ENCODE measurements at regions not wholly inside any gene's neighbourhood (a gene's known extent, or its start where the extent isn't known, plus 50 kb on each side); places are given as distances from the start of the nearest gene placed in this dataset.

DNA sequence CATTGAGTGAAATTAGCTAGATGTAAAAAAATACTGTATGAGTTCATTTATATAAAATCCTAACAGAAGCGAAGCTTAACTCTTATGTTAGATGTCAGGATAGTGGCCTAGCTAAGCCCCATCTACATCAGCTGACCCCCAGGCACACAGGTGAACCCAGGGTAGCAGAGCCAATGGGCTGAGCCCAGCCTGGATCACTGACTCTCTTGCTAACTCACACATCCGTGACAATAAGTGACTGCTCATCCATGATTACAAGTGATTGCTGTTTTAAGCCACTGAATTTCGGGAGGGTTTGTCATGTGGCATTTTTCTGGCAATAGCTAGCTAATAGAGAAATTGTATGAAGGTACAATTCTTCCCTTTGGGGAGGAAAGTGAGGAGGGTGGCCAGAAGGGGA lies 55.2 kb upstream of the COG2 start:
- TF ChIP-seq POLR2A (IDR thresholded peaks at IDR 0.05) = no peak
- TF ChIP-seq, protein P1, sequence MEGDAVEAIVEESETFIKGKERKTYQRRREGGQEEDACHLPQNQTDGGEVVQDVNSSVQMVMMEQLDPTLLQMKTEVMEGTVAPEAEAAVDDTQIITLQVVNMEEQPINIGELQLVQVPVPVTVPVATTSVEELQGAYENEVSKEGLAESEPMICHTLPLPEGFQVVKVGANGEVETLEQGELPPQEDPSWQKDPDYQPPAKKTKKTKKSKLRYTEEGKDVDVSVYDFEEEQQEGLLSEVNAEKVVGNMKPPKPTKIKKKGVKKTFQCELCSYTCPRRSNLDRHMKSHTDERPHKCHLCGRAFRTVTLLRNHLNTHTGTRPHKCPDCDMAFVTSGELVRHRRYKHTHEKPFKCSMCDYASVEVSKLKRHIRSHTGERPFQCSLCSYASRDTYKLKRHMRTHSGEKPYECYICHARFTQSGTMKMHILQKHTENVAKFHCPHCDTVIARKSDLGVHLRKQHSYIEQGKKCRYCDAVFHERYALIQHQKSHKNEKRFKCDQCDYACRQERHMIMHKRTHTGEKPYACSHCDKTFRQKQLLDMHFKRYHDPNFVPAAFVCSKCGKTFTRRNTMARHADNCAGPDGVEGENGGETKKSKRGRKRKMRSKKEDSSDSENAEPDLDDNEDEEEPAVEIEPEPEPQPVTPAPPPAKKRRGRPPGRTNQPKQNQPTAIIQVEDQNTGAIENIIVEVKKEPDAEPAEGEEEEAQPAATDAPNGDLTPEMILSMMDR (IDR thresholded peaks at IDR 0.05 in 4 of 5, conservative IDR thresholded peaks at IDR 0.05 in 1 of 5) = no peak

Measured in gastrocnemius medialis (tissue), 4 donors.